Tongue (tissue), 1 donor: ENCODE measurements at regions not wholly inside any gene's neighbourhood (a gene's known extent, or its start where the extent isn't known, plus 50 kb on each side); places are given as distances from the start of the nearest gene placed in this dataset.
A peak's percentile ranks its signal among the peaks of the same experiment; 100 is the strongest.
"Not testable (repeated sequence)": the region's sequence is repeated elsewhere in the genome, so short reads cannot be mapped to it uniquely, and the experiment has no call there.

Experiments
- DNase-seq: peaks from one replicate; pipeline ENCODE4 v3.0.0-alpha.2; 2015

DNA sequence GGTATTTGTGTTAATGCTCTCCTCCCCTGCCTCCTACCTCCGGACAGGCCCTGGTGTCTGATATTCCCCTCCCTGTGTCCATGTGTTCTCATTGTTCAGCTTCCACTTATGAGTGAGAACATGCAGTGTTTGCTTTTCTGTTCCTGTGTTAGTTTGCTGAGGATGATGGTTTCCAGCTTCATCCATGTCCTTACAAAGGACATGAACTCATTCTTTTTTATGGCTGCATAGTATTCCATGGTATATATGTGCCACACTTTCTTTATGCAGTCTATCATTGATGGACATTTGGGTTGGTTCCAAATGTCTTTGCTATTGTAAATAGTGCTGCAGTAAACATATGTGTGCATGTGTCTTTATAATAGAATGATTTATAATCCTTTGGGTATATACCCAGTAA is 105.2 kb upstream of the SNX2 start:
- not testable (repeated sequence) for DNase-seq

DNA sequence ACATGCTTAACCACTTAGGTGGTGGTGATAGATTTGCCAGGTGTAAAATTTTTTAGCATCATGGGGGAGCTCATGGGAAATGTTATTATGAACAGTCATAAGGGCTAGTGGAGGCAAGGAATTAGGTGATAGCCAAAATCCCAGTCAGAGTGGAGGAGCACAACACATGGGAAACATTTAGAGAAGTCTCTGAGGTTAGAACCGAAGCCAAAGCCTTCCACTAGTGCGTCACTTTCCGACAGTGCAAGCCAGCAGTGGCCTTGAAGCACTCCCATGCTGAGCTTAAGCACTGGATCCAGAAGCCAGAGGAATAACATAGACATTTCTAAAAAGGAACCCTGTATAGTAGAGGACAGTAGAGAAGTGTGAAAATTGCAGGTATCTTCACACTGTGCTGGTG is 101.5 kb upstream of the SNX2 start:
- DNase-seq = peak; percentile 67

DNA sequence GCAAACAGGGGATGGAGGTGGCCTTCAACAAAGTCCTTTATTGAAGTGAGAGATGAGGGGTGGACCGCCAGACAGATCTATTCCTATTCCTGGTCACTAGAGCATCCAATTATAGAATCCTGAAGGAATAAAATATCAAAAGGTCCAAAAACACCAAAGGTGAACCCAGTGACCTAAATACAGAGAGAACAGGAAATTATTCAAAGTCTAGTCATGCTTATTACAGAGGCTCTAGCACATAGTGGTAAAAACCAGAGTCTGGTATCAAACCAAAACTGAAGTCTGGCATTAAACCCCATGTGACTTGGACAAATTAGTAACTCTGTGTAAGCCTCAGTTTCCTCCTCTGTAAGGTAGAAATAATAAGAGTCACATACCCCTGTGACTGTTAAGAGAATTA is 100.5 kb upstream of the SNX2 start:
- DNase-seq = no peak

DNA sequence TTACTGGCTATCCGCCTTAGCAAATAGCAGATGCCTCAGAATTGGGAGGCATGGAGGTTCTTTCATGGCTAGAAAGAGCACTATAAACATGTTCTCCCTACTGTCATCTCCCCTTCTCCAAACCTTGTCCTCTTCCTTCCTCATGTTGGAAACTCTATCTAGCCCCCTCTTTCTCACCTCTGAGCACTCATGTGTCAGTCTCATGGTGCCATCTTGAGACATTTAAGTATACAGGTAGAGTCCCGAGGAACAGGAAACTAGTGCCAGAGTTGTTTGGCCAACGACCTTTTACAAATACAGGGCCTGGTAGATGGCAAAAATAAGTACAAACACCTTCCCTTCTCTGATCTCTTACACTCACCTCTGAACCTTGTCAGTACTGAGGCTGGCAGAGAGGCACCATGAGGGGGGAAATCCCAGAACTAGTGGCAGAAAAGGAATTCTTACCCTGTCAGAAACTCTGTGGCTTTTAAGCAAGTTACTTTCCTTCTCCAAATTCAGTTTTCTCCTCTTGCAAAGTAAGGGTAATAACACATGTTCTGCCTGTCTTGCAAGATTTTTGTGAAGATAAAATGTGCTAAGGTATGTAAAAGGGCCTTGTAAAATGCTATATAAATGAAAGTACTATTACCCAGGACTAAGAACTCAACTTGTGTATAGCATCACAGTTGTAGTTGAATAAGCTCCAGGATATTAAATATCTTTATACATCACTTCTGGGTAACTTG is 94.1 kb upstream of the SNX2 start:
- no peak for DNase-seq

DNA sequence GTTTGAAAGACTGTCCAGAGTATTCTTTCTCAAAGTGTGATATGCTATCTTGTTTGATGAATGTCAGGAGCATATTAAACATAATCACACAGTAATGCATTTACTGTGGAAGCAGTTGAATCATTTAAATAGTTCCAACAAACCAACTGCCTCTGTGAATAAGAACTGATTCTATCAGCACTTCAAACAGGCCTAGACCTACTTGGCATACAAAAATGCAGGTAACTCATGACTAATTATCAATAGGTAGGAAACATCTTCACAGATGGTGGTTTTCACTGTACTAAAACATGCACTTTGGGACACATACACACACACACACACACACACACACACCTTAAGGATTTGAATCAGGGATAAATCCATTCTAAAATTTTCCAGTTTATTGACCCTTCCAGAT is 91.2 kb upstream of the SNX2 start:
- DNase-seq = no peak

DNA sequence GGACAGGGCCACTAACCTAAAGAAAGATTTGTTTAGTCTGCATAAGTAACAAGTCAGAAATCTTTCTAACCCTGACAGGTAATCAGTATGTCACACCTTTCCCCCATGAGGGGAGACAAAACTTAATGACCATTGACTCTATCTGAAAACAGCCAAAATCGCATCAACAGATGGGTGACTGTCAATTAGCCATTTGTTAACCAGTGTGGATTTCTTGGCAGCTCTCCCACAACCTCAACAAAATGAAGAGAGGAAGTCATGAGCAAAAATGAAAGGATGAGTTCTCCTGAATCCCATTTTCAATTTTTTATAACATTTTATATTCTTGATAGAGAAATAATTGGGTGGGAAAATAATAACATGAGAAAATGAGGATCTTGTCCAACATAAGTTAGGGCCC is 84.6 kb upstream of the SNX2 start:
- no peak for DNase-seq

DNA sequence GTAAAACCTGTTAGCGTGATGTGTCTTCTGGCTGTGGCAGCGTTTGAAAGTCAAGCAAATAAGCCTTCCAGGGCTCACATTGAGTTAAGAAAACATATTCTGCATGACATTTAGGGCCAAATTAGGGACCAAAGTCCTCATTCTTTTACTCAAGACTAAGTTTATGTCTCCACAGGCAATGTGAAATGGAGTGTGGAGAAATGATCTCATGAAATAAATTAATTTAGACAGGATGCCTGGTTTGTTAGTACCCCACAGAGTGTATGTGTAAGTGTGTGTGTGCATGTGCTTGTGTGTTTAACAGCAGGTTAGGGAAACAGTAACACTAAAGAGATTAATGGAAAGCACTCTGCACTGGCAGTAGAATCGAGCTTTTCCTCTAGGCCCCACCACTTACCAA is 82.9 kb upstream of the SNX2 start:
- no peak for DNase-seq

DNA sequence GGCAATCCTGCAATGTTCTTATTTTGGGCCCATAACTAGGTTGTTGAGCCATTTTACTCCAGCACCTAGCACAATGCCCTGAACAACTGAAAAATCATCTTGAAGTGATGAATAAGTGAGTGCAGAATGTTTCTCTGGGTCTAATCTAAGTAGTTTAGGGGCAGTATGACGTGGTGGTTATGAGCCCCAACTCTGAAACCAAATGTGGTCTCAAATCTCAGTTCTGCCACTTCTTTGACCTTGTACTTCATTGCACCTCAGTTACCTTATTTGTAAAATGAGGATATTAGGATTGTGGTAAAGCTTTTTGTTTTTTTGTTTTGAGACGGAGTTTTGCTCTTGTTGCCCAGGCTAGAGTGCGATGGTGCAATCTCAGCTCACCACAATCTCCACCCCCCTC is 80.9 kb upstream of the SNX2 start:
- DNase-seq = no peak

DNA sequence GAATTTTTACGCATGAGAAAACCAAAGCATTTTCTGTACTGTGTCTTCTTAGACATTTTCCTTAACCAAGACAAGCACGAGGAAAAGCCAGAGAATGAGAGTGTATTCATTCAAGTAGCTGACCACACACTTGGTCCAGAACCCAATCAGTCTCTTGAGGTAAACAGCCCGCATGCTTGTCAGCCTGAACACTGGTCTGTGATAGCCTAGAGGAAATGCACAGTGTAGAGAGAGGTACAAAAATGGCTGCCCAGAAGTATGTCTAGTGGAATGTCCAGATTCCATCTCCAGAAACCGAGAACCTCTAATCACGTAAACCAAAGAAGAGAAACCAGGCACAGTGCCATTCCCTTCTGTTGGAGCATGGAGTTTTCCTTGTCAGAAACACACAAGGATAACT is 80.0 kb upstream of the SNX2 start:
- DNase-seq = no peak

DNA sequence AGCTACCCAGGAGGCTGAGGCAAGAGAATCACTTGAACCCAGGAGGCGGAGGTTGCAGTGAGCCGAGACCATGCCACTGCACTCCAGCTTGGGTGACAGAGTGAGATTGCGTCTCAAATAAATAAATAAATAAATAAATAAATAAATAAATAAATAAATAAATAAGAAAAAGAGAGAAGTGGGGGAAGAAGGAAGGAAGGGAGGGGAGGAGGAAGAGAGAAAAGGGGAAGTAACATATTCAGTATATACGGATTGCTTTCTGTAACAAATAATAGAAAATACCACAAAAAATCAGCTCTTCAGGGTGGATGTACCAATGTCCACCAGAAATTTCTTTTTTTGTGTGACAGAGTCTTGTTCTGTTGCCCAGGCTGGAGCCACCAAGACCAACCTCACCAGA is 78.1 kb upstream of the SNX2 start:
- not testable (repeated sequence) for DNase-seq

DNA sequence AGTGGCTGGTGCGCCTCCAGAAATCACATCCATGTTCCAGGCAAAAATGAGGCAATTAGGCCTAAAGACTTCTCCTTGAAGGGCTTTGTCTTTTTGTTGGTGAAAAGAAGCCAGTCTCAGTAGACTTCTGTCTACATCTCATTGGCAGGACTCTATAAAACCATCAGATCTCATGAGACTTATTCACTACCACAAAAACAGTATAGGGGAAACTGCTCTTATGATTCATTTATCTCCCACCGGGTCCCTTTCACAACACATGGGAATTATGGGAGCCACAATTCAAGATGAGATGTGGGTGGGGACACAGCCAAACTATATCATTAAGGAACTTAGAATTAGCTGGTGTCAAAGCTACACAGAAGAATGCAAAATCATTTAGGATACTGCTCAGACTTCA is 77.7 kb upstream of the SNX2 start:
- no peak for DNase-seq

DNA sequence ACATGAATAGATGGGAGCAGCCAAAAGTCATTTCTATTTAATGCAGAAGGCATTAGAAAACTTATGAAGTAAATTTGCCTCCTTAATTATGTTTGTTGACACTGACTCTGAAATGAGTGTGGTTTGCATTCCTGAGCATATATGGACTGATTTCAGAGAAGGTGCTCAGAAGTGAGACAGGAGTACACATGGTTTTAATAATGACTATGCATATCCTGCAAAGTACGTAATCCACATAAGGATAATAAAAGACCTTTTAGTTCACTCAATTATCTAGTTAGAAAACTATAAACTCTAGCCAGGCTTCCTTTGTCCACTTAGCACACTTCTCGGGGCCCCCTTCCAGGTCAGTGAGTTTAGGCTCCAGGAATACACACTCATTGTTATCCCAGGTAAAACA is 75.7 kb upstream of the SNX2 start:
- DNase-seq = no peak

DNA sequence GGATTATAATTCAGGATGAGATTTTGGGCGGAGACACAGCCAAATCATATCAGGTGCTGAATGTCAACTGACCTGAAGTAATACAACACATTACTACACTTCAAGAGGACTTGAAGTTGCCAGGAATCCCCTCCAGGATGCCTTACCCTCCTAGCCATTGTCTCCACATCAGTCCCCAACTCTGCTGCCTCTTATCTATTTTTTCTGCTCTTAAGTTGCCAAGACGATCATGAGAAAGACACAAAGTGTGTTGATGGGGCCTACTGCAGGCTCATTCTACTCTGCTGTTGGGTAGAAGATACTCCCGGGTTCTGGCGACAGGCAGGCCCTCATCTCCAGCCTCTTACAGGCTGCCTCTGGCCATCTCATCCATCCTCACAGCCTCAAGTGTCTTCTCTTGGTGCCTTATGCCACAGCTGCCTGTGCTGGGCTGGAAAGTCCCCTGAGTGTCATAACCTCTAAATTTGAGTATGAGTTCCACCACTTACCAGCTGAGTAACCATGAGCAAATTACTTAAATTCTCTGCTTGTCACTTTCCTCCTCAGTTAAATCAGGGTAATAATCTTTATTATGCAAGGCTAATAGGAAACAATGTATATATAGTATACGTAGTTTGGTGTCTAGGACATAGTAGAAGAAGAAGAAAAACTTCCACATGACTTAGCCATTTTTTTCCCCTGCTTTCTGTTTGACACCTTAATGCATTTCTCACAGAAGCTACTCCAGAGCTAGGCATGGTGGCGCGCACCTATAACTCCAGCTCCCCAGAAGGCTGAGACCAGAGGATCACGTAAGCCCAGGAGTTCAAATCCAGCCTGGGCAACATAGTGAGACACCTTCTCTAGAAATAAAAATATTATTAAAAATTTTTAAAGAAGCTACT is 73.0 kb upstream of the SNX2 start:
- DNase-seq = no peak

DNA sequence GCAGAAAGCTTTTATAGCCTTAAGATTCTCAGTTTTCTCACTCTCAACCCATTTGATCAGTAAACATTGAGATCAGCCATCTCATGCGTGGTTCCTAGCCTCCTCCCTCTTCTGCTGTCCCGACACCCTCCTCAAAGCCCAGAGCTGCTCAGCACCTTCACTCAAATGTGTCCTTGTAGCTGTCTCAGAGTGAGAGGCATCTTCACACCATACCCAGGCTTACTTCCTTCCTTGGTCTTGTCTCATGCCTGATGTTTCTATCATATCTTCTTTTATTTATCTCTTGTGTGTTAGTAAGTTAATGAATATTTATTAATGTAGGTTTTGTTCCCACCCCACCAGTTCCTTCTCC is 72.4 kb upstream of the SNX2 start:
- DNase-seq = no peak

DNA sequence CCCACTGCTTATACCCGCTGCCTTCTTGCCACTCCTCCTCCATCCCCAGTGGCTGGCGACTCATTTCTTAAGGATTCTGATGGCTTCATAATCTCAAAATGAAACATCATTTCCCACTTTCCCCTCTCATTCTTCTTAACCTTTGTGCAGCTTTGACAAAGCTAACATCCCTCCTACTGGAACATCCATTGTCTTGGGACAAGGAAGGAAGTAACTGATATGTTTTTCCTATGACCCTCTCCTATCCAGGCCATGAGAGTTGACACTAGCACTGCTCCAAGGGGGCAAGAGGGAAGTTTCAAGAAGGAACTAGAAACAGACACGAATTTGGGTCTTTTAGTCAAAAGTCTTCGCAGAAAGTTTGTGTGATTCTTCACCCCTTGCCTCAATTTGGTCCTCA is 71.7 kb upstream of the SNX2 start:
- no peak for DNase-seq

DNA sequence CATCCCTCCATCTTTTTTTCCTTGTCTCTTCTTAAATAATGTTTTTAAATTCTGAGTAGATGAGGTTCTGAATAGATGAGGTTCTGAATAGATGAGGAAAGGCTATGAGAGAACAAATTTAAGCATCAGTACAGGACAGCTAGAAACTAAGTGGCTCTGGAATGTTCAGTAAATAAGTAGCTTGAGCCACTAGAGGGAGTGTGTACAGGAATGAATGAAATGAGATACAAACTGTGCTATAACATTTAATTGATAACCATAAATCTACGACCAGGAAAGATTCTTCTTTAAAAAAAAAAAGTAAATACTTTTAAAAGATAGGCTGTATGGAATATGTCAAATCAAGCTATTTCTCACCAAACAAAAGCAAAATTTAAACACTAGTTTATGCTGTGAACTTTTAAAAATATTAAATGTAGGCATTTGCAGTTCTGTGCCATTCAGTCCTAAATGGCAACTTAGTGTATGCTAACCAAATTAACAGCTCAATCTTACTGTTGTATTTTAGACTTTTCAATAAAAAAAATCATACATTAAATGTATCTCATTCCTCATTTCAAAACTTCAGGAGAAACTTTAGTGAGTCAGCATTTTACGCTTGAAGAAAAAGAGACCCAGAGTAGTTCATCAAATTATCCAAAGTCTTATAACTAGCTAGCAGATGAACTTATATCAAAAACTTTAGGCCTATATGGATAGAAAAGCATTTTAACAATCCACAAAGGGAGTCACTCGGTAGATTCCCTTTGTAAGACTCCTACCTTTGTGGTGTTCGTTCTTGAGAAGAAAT is 70.4 kb upstream of the SNX2 start:
- peak; percentile 59 for DNase-seq

DNA sequence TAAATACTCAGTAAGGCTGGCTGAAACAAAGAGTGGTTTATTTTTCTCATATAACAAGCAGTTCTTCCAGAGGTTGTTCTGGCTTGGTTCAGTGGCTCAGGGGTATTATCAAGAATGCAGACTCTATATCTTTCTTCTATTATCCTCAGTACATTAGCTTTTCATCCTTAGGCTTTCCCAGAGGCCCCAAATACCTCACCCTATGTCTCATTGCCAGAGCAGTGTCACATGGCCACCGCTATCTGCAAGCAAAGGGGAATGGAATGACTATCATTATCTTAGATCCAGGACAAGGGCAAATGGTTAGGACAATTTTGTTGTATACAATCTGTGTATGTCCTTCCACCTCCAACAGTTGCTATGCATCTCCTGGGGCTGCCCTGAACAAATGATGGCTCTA is 69.0 kb upstream of the SNX2 start:
- DNase-seq = no peak

DNA sequence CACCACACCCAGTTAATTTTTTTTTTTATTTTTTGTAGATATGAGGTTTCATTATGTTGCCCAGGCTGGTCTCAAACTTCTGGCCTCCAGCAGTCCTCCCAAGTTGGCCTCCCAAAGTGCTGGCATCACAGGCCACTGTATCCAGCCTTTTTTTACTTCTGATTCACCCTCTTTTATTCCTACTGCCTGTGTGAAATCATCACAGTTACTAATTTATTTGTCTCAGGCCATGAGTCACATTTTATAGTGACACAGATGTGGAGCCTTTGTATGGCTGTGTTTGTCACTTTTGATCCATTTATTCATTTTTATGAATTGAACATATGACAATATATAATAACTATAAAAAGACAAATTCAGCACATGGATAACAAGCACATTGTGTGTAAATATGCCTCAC is 67.1 kb upstream of the SNX2 start:
- no peak for DNase-seq

DNA sequence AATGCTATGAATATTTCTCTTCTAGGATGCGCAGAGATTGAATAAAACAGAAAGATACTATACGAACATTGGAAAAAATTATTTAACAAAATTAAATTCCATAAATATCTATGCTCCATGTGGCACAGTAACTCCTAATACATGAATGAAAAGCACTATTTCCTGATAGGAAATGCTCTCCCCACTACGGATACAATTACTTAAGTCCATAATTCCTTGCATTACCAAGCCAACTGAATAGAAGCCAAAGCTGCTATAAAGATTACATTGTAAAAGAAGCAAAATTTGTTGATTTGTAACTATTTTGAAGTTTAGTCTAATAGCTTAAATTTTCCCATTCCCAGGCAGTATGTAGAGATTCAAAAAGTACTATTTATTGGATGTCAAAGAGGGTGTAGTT is 61.8 kb upstream of the SNX2 start:
- no peak for DNase-seq

DNA sequence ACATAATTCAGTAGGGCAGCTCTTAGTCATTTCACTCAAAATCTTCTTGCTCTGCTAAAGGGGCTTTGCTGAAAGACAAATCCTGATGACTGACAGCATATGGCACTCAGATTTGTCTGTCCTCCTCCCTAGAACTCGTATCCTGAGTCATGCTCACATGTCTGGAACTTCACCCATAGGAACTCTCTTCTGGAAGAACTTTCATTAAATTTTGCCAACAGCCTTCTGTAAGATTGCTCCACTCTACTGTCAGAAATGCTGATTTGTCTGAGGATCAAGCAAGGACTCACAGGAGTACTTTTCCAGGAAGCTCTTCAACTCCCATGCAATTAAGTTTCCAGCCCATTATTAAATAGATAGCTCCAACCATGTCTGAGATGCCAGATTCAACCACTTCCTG is 59.8 kb upstream of the SNX2 start:
- DNase-seq = no peak

DNA sequence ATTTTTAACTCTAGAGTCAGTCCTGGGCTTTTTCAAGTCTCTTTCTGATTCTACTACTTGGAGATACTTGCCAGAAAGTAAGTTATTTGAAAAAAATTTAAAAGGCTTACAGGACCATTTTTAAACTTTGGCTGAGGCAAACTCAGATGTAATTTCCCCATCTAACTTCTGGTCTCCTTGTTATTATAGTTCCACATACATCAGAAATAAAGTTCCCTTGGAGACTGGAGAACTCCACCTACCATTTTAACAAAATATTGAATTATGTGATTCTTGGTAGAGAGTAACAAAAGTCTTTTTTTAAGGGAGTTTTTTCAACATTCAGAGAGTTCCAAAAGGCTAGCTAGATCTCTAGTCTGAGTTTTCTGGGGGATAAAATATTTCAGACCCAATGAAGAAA is 56.3 kb upstream of the SNX2 start:
- no peak for DNase-seq

DNA sequence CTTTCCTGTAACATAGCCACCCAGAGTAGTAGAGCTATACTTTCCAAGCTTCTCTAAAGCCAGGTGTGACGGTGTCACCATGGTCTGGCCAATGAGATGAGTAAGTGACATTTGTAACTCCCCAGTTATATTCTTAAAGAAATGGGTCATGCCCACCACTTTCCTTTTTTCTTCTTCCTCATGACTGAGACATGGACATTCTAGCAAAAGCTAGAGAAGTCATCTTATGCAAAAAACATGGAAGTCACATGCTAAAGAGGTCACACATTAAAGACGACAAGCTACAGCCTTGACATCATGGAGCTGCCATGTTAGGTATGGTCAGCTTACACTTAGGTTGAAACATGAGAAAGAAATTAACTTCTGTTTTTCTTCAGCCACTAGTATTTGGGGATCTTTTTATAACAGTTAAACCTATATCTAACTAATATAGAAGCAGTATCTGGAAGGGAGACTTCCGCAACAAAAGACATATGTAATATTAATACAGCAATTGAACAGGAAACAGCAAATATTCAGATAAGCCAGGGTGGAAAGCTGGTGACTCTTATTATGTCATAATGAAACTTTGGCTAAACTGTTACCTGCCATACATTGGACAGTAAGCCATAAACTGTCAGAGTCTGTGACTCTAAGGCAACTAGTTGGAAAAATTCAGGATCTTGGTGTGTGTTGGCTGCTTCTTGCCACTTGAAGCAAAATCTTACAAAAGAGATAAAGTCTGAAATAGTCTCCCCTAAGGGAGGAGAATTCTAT is 54.7 kb upstream of the SNX2 start:
- DNase-seq = no peak

DNA sequence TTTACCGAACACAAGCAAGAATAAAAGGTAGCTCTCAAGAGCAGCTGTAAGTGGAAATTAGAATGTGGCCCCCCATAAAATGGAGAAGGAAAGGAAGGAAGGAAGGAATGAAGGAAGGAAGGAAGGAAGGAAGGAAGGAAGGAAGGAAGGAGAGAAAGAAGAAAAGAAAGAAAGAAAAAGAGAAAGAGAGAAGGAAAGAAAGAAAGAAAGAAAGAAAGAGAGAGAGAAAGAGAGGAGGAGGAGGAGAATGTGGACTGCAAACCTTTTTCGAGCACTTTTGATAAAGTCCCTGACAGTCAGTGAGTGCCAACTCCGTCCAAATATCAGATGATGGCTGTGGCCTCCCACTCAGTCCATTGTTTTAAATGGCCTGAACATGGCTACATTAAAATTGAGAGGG is 53.8 kb upstream of the SNX2 start:
- DNase-seq = no peak
